OCI-M1 (cell line): ENCODE measurements at regions not wholly inside any gene's neighbourhood (a gene's known extent, or its start where the extent isn't known, plus 50 kb on each side); places are given as distances from the start of the nearest gene placed in this dataset.

Experiments
- DNase-seq: peaks from one replicate; lab custom pipeline; 2025; lab: John Stamatoyannopoulos, UW

DNA sequence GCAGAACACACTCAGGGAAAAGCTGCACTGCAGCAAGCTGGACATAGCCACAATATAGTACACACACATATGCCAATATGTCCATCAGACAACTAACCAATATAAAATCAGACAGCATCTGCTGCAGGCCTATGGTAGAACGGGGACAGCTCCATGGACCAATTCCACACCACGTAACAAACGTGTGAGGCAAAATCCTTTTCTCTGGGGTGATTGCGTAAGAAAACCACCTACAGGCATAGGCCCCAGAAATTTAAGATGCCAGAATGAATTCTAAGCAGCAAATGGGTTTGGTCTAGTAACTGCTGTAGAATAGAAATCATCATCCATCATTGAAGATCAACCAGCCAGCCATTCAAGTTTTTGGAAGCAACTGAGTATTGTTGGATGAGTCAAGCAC is 368.9 kb upstream of the TMPO start:
- no peak for DNase-seq

DNA sequence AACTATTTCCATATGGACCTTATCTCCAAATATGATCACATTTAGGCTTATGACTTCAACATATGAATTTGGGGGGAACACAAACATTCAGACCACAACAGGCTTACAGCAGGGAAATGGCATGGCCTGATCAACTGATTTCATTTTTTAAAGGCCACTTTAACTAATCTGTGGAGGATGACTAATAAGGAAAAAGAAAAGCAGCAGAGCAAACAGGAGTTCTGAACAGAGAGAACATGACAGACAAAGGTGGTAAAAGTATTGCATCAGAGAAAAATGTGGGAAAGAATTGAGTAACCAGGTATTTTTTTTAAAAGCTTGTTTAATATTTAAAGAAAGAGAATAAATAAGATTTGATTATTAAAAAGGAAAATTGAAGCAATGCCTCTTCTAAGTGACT is 366.1 kb upstream of the TMPO start:
- DNase-seq = no peak

DNA sequence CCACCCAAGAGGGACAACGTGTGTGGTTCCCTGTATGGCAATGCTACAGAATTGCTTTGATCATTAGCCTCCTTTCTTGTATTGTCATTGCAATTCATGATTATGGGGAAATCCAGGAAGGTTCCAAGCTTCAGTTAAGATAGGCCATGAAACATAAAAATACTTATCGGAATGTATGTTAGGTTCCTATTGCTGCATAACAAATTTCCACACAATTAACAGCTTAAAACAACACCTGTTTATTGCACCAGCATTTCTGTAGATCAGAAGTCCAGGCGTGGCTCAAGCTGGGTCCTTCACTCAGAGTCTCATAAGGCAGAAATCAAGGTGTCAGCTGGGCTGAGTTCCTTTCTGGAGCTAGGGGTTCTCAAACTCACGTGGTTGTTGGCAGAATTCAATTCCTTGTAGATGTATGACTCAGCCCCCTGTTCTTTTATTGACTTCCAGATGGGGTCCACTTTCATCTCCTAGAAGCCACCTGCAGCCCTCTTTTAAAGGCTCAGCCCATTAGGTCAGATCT is 365.6 kb upstream of the TMPO start:
- no peak for DNase-seq

DNA sequence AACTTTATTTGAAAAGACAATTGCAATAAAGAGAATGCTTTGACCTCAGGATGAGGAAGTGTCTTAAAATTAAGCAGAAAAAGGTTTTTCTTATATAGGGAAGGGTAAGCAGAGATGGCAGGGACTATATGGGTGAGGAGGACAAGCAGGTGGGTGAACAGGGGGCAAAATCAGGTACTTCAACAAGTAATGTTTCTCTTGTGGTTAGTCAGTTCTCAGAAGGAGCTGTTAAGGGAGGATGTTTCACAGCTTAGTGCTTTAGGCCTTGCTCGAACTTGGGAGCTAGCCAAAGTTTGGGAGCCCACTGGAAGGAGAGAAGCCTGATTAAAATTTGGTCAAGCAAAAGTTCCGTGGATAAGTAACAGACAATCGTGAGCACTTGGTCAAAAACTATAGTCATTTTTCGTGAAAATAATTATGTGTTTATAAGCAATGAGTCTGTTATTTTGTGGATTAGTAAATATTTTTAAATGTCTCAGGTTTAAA is 364.2 kb upstream of the TMPO start:
- DNase-seq = no peak

DNA sequence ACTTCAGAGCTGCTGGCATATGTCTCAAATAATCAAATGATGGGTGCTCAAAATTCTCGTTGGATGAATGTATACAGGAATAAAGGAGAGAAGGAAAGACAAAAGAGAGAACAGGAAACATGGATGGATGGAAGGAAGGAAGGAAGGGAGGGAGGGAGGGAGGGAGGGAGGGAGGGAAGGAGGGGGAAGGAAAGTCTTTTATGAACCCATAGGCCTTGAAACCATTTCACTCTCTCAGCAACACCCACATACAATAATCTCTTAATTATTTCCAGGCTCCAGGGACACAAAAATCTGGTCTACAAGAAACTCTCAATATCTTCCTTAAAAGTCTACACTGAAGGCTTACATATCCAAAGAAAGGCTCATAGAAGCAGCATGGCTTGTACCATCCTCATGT is 363.4 kb upstream of the TMPO start:
- DNase-seq = no peak

DNA sequence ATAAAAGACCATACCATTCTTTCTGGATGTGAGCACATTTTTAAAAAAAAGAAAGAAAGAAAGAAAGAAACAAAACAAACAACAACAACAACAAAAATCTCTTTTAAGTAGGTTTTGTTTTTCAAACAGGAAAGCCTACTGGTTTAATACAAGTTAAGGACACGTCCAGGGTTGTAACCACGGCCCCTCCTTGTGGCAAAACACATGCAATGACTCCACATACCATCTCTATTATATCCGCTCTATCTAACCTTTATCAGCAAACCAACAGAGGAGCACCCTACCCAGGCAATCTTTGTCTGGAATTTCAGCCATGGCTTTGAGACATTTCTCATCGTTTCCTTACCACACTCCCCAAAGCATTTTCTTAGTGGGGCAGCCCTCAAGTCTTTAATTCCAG is 360.5 kb upstream of the TMPO start:
- DNase-seq = peak; percentile 44

DNA sequence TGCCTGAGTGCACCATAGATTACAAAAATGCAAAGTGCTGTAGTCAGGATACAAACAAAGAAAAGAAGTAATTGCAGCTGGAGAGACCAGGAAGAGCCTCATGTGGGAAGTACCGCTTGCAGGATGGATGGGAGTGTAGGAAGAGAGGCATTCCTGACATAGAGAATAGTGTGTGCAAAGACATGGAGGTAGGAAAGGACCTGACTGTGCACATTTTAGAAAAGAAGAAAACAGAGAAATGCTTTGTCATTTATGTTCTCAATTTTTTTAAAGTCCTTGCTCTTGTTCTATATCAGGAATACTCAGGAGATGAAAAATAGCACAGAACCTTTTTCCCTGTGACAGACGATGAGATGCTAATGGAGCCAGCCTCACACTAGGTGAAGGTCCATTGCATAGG is 358.7 kb upstream of the TMPO start:
- DNase-seq = no peak

DNA sequence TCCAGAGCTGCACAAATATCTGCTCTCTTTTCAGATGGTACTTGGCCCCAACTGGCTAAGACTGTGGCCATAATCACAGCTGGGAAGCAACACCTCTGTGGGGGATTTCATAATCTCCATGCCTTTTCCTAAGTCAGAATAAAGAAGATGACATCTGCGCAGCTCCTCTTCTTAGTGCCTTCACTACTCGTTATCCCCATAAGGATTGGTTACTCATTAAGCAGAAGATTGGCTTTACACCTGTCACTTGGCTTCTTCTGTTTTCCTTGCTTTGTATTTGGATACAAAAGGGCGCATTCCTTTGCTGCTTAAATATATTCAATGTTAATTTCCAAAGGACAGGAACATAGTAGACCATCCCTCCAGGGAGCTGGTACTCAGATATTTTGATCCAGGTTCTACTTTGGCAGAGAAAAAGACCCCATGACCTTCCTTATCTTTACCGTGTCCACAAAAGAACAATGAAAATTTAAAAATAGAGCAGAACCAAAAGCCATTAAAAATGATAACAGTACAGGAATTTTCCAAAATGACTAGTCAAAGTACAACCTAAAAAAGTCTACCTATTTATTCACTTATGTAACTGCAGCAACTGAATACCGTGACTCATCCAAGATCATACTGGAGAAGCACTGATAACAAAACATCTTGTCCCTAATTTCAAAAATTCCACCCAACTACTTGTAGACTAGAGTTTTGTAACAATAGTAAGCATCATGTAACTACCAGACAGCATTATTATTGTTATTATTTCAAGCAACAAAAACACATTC is 352.3 kb upstream of the TMPO start:
- no peak for DNase-seq

DNA sequence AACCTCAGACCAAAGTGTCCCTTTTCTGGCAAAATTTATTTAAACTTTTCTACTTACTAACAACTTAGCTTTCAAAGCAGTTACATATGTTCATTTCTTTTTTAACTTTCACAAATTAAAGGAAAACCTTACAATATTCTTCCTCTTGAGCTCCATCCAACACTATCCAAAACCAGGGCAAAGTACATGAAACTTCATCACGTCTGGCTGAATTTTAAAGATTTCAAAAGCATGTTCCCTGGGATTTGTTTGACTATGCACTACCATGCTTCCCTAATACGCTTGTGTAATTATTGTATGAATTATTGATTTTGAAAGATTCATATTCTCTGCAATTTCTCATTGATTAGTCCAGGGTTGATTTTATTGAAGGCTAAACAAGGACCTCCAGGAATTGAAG is 343.1 kb upstream of the TMPO start:
- DNase-seq = no peak

DNA sequence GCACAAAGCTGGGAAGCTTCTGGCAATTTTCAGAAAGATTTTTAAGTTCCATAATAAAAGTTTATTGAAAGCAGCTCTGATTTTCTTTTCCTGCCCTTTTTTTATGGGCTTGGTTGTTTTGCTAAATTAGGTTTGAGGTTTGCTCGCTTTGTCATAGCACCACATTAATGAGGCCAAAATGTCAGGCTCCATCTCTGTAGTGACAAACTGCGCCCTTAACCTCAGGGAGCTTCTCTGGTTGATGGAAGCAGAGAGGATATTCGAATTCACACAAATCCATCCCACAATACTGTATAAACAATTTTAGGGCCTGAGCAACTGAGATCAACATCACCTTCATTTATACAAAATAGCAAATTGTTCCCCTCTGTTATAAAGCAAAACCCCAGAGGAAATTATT is 342.6 kb upstream of the TMPO start:
- DNase-seq = no peak

DNA sequence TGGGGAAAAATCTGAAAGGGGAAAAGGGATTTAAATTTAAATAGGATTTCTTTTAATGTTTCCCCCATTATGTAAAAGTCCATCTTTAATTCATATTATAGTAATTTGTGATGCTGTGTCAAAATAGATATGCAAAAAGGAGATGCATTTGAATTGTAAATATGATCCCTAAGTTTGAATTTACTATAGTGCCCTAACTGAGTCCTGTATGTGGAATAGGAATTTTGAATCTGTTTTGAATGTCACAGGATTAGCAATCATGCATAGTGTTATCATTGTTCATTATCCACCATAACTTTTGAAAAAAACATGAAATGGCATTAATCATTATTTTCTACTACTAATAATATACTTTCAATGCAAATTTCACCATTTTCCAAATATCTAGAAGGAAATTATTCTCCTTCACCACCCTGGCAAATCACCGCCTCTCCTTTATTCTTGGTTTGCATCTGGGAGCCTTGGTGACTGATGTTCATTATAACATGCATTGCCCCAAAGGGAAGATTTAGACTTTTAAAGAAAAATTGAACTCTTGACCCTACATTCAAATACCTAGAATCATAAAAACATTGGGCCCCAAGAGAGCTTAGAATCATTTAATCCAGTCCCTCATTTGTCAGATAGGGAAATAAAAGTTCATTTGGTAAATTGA is 341.5 kb upstream of the TMPO start:
- DNase-seq = no peak

DNA sequence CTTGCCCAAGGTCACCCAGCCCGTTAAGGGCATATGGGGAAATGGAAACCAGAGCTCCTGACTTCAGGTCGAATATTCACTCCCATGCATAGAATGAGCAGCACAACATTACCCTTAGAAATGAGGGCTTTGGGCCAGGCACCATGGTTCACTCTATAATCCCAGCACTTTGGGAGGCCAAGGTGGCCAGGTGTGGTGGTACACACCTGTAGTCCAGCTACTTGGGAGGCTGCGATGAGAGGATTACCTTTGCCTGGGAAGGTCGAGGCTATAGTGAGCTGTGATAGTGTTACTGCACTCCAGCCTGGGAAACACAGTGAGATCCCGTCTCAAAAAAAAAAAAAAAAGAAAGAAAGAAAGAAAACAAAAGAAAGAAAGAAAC is 341.0 kb upstream of the TMPO start:
- DNase-seq = no peak

DNA sequence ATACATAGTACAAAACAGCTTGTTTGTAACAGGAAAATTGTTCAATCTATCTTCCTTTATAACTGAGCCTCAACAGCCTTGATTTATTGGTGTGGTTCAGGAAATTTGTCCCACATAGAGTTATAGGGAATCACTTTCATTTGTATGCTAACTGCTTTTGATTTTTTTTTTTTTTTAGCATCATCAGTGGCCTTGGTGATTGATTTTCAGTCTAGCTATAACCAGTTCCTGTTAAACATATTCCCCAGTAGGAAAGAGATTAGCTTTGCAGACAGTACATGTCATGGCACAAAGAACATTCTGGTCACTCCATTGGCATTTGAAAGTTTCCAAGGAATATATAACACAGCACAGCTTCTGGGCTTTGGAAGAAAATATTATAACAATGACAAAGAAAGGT is 337.3 kb upstream of the TMPO start:
- DNase-seq = no peak

DNA sequence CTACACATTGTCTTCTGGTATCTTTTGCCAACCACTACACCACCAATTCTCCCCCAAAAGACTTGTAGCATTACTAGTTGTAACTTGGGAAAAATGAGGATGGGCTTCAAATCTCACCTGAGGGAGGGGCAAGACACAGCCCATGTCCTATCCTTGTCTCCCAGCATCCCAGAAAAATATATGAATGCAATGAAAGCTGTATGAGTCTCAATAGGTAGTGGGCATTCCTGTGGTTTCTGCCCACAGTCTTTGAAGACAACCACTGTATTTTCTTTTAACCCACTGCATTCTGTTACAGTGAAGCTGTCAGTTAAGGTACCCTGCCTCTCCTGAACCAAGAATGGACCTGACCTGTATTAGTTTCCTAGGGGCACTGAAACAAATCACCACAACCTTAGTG is 336.2 kb upstream of the TMPO start:
- DNase-seq = no peak

DNA sequence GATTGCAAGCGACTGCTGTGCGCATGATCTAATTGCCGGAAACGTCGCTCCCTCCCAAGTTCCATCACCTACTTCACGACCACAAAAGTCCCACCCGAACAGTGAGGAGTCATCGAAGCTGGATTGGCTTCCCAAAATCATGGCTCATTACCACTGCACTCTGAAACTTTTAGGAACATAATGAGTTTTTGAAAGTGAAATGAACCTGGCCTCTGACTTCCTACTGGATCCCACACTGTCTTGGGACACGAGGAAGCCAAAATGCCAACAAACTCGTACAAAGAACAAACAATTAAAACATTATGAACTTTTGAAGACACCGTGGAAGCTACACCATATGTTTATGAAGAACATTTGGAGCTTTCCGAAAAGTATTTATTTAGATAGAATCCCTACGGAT is 334.8 kb upstream of the TMPO start:
- no peak for DNase-seq

DNA sequence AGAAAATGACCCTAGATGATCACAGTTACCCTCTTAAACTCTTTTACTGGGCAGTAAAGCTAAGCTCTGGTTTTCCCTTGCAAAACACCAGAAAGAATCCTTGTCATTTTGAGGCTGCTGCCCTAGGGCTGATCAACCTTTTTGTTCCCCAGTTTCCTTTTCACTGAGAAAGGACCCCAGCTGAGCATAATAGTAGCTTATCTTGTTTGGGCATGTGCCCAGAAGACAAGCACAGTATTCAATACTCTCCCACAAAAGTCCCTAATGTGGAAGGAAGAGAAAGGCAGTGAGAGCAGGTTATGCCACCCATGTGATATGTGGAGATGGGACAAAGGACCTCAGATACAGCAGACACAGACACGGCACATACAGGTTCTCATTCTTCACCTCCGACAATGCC is 332.6 kb upstream of the TMPO start:
- no peak for DNase-seq

DNA sequence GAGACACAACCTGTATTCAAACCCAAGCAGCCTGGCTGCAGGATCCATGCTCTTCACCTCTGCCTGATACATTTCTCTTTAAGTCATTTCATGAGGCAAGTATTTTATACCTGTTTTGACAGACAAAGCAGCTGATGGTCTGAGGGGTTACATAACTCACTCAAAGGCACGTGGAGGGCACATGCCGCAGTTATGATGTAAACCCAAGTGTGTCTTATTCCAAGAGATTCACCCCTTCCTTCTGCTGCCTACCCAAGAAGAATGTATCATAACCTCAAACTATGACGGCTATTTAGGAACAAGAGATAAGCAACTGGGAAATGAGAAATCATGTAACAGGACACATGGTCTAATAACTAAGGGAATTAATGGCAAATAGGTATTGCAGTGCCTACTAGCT is 329.8 kb upstream of the TMPO start:
- DNase-seq = no peak

DNA sequence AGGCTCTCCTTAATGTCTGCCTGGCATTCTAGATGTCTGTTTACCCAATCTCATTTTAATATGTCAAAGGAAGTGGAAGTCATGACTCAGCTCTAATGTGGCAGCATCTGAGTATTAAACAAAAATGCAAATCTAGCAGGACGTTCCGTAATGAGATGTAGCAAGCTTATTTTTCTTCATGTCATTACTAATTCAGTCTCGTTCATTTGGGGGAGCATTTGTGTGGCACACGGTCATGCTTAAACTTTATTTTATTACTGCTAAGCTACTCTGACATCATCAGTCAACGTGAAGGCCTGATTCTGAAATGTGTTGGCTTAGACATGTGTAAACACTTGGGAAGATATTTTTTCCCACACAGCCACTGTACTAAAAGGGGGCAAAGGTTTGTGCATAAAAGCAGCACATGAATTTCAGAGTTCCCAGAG is 326.7 kb upstream of the TMPO start:
- DNase-seq = peak; percentile 4

DNA sequence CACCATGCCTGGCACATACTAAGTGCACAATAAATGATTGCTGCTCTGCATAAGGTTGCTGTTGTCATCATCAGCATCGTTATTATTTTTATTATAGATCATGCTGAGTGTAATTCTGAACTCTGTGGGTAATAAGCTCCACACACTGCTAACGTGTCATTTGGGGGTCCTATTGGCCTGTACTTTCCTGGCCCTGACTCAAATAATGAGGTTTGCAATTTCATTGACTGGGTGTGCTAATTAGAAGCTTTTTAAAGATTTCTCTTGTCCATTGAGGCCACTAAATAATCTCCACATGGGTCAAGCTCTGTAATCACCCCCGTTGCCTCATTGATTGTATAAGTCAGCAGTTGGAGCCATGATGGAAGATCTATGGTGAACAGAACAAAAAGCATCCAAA is 320.8 kb upstream of the TMPO start:
- no peak for DNase-seq

DNA sequence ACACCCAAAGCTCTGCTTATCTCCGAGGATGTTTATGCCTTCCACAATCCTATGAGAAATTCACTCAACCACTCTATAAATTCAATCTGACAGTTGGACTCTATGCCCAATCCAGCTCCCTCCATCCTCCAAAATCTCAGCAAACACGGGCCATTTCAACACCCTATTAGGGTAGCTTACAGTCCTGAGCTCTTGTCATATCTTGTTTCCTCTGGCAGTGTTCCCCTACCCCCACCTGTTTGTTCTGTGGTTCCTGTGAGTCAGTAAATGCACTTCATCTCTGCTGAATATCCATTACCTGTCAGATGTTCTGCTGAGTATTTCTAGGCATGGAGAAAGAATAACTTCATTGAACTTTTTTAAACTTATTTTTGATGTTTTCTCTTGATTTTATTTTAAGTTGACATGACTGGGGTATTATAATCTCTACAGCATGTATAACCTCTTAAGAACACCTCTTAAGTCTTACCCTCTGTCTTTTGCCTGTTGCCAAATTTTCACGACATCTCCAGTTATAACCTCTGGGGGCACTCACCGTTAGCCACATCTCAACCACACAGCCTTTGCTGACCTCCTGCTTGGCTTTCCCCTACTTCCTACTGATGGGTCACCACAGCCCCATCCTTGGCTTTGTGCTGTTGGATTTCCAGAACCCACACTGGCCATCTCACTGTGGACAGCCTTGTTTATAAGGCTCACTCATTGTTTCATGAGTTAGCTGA is 317.0 kb upstream of the TMPO start:
- DNase-seq = no peak

DNA sequence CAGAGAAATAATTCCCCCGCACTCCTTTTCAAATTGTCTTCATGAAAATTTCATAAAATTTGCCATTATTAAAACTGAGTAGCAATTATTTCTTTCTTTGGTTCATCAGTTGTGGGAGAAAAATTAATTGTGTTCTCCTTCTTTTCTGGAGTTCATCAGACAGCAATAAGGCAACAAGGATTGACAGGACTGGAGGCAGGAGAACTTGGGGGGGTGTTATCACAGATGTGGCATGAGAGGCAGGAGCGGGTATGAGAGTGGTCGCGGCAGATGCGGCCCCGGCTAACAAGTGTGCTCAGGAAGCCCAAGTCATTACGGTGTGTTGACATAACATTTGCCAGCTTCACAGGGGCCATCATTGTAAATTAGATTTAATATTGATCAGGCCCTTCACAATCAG is 306.6 kb upstream of the TMPO start:
- DNase-seq = no peak

DNA sequence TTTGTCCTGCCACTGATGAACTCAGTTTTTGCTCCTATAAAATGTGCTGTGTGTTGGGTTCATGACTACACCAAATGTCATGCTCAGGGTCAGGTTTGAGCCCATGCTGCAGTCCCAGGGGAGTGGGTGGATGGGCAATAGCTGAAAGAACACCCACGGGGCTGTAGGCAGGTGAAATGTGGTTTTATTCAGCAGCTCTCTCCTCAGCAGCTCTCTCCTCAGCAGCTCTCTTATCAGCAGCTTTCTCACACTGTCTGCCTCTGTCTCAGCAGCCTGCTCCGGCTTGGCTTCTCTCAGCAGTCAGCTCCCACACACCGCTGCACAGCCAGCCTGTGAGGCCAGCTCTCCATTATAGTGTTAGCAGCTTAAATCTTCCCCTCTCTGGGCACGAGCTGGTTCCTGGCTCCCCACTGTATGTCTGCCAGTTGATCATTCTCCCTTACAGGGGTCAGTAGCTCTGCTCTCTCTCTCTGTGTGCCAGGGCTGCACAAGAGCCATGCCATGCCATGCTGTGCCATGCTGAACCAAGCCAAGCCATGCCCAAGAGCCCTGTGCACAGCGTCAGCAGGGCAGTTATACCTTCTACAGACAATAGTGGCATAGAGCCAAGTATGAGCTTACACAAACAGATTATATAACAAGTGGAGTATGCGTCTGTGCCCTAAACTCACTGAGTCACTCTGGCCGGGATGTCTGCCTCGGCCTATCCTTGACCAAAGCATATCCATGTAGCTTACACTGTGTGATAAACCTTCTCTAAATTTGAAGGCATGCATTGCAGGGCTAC is 303.3 kb upstream of the TMPO start:
- DNase-seq = no peak
